ENCODE measurements at regions not wholly inside any gene's neighbourhood (a gene's known extent, or its start where the extent isn't known, plus 50 kb on each side); places are given as distances from the start of the nearest gene placed in this dataset.

DNA sequence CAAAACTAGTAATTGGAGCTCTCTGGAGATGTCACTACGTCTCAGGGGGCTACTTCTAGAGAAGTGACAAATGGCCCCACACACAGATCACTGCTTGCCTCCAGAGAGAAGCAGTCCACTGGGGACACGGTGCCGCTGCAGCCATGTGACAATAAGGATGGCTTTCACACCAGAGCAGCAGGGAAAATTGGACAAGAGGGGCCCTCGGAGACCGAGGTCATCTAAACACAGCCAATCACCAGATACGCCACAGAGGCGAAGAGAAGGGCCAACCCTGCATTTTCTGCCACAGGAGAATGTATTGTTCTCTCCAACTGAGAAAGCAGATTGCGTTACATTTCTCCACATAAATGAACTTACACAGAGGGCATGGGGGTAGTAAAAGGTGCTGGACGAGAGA, 51.2 kb upstream of the TIAM1 start:
- TF ChIP-seq, protein P1, sequence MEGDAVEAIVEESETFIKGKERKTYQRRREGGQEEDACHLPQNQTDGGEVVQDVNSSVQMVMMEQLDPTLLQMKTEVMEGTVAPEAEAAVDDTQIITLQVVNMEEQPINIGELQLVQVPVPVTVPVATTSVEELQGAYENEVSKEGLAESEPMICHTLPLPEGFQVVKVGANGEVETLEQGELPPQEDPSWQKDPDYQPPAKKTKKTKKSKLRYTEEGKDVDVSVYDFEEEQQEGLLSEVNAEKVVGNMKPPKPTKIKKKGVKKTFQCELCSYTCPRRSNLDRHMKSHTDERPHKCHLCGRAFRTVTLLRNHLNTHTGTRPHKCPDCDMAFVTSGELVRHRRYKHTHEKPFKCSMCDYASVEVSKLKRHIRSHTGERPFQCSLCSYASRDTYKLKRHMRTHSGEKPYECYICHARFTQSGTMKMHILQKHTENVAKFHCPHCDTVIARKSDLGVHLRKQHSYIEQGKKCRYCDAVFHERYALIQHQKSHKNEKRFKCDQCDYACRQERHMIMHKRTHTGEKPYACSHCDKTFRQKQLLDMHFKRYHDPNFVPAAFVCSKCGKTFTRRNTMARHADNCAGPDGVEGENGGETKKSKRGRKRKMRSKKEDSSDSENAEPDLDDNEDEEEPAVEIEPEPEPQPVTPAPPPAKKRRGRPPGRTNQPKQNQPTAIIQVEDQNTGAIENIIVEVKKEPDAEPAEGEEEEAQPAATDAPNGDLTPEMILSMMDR (IDR thresholded peaks at IDR 0.05; ENCODE audit: extremely low read depth in 1 of 2, insufficient read depth in 1 of 2, low read depth in 1 of 2, low read length in 2 of 2): no peak
- no peak for TF ChIP-seq GATA2 (IDR thresholded peaks at IDR 0.05; ENCODE audit: insufficient read depth, insufficient read length, low read depth, low read length)
- TF ChIP-seq POLR2A (IDR thresholded peaks at IDR 0.05; ENCODE audit: low read depth, low read length): no peak
